Activated naive CD8-positive, alpha-beta T cell treated with anti-CD3 and anti-CD28 coated beads, Interleukin-2, amount 50 U/mL, for 24 hours (primary cell): ENCODE measurements at regions not wholly inside any gene's neighbourhood (a gene's known extent, or its start where the extent isn't known, plus 50 kb on each side); places are given as distances from the start of the nearest gene placed in this dataset.

ENCODE experiments used
- ATAC-seq: fragments of 150-1000 bp; cut with Tn5 transposase; one replicate; pipeline ENCODE4 v1.10.0; 2021
- DNase-seq: peaks from one replicate; pipeline ENCODE4 v3.0.0; 2021
- H3K27ac Mint-ChIP-seq: one replicate; pipeline ENCODE4 v1.8.0; 2021; ENCODE audit warnings: mild to moderate bottlenecking, mixed read lengths
- H3K27me3 Mint-ChIP-seq: one replicate; pipeline ENCODE4 v1.8.0; 2021; ENCODE audit warnings: mixed read lengths
- H3K36me3 Mint-ChIP-seq: one replicate; pipeline ENCODE4 v1.8.0; 2021; ENCODE audit warnings: low read depth, mixed read lengths
- H3K4me1 Mint-ChIP-seq: one replicate; pipeline ENCODE4 v1.8.0; 2021; ENCODE audit warnings: mixed read lengths
- H3K4me3 Mint-ChIP-seq: one replicate; pipeline ENCODE4 v1.8.0; 2021; ENCODE audit warnings: mild to moderate bottlenecking, moderate library complexity, mixed read lengths
- H3K9me3 Mint-ChIP-seq: one replicate; pipeline ENCODE4 v1.8.0; 2021; ENCODE audit warnings: mixed read lengths

- Mint-ChIP-seq H3K27ac (no peak overlapping the region), H3K27me3 (peaks cover 28% of the 10 kb centered on the region), H3K9me3 (no peaks in the 10 kb centered on the region), H3K36me3 (no peaks in the 10 kb centered on the region), H3K4me3 (no peak overlapping the region), H3K4me1 (peaks cover 11% of the 10 kb centered on the region)
- DNase-seq (no peak), ATAC-seq (no peak)
These were observed 77.9 kb upstream of the PFKP start for GRCh38 chr10:2989292-2989947.

GRCh38 chr10:2987185-2987768 is 80.1 kb upstream of the PFKP start:
- Mint-ChIP-seq H3K9me3 (no peaks in the 10 kb centered on the region), H3K27ac (no peak overlapping the region), H3K36me3 (no peaks in the 10 kb centered on the region), H3K4me3 (no peak overlapping the region), H3K4me1 (peaks cover 12% of the 10 kb centered on the region), H3K27me3 (peaks cover 30% of the 10 kb centered on the region)
- DNase-seq (no peak), ATAC-seq (no peak)

- Mint-ChIP-seq H3K27ac (no peak overlapping the region), H3K27me3 (peaks cover 30% of the 10 kb centered on the region), H3K4me1 (peaks cover 12% of the 10 kb centered on the region), H3K9me3 (no peaks in the 10 kb centered on the region), H3K36me3 (no peaks in the 10 kb centered on the region), H3K4me3 (no peak overlapping the region)
- ATAC-seq: no peak
- DNase-seq: no peak
These were observed 81.0 kb upstream of the PFKP start for GRCh38 chr10:2986391-2986801.

GRCh38 chr10:2985729-2986232 is 81.6 kb upstream of the PFKP start:
- Mint-ChIP-seq H3K9me3 (no peaks in the 10 kb centered on the region), H3K27me3 (peaks cover 31% of the 10 kb centered on the region), H3K27ac (no peak overlapping the region), H3K4me1 (peaks cover 12% of the 10 kb centered on the region), H3K4me3 (no peak overlapping the region), H3K36me3 (no peaks in the 10 kb centered on the region)
- DNase-seq (no peak), ATAC-seq (no peak)

GRCh38 chr10:2984682-2985081 is 82.7 kb upstream of the PFKP start:
- ATAC-seq: no peak
- no peak overlapping the region for H3K27ac Mint-ChIP-seq
- H3K4me1 Mint-ChIP-seq: peaks cover 12% of the 10 kb centered on the region
- no peaks in the 10 kb centered on the region for H3K36me3 Mint-ChIP-seq
- peaks cover 31% of the 10 kb centered on the region for H3K27me3 Mint-ChIP-seq
- no peaks in the 10 kb centered on the region for H3K9me3 Mint-ChIP-seq
- DNase-seq: no peak
- H3K4me3 Mint-ChIP-seq: no peak overlapping the region

- no peak overlapping the region for H3K4me3 Mint-ChIP-seq
- H3K27ac Mint-ChIP-seq: no peak overlapping the region
- no peak for ATAC-seq
- DNase-seq: no peak
- H3K36me3 Mint-ChIP-seq: no peaks in the 10 kb centered on the region
- no peaks in the 10 kb centered on the region for H3K9me3 Mint-ChIP-seq
- peaks cover 18% of the 10 kb centered on the region for H3K27me3 Mint-ChIP-seq
- H3K4me1 Mint-ChIP-seq: peaks cover 16% of the 10 kb centered on the region
These were observed 85.2 kb upstream of the PFKP start for GRCh38 chr10:2982146-2982545.

- no peak overlapping the region for H3K4me3 Mint-ChIP-seq
- H3K36me3 Mint-ChIP-seq: no peaks in the 10 kb centered on the region
- H3K4me1 Mint-ChIP-seq: peaks cover 13% of the 10 kb centered on the region
- no peaks in the 10 kb centered on the region for H3K9me3 Mint-ChIP-seq
- DNase-seq (no peak), ATAC-seq (no peak)
- H3K27me3 Mint-ChIP-seq: peaks cover 13% of the 10 kb centered on the region
- no peak overlapping the region for H3K27ac Mint-ChIP-seq
These were observed 86.0 kb upstream of the PFKP start for GRCh38 chr10:2981361-2981801.

- H3K36me3 Mint-ChIP-seq: no peaks in the 10 kb centered on the region
- no peak overlapping the region for H3K4me3 Mint-ChIP-seq
- no peak for DNase-seq
- peaks cover 9% of the 10 kb centered on the region for H3K27me3 Mint-ChIP-seq
- H3K27ac Mint-ChIP-seq: no peak overlapping the region
- ATAC-seq: no peak
- peaks cover 8% of the 10 kb centered on the region for H3K4me1 Mint-ChIP-seq
- H3K9me3 Mint-ChIP-seq: no peaks in the 10 kb centered on the region
These were observed 86.5 kb upstream of the PFKP start for GRCh38 chr10:2980791-2981360.

- H3K27ac Mint-ChIP-seq: no peak overlapping the region
- H3K9me3 Mint-ChIP-seq: no peaks in the 10 kb centered on the region
- no peaks in the 10 kb centered on the region for H3K36me3 Mint-ChIP-seq
- ATAC-seq (no peak), DNase-seq (no peak)
- H3K4me3 Mint-ChIP-seq: no peak overlapping the region
- peaks cover 8% of the 10 kb centered on the region for H3K4me1 Mint-ChIP-seq
- H3K27me3 Mint-ChIP-seq: peaks cover 9% of the 10 kb centered on the region
These were observed 87.2 kb upstream of the PFKP start for GRCh38 chr10:2980116-2980515.

GRCh38 chr10:2979306-2979705 is 88.0 kb upstream of the PFKP start:
- no peaks in the 10 kb centered on the region for H3K36me3 Mint-ChIP-seq
- no peak overlapping the region for H3K27ac Mint-ChIP-seq
- no peak for ATAC-seq

GRCh38 chr10:2978574-2979273 is 88.6 kb upstream of the PFKP start:
- no peaks in the 10 kb centered on the region for H3K36me3 Mint-ChIP-seq
- H3K4me1 Mint-ChIP-seq: peaks cover 8% of the 10 kb centered on the region
- no peak overlapping the region for H3K27ac Mint-ChIP-seq
- no peak overlapping the region for H3K4me3 Mint-ChIP-seq
- DNase-seq (no peak), ATAC-seq (no peak)
- peaks cover 3% of the 10 kb centered on the region for H3K27me3 Mint-ChIP-seq
- H3K9me3 Mint-ChIP-seq: no peaks in the 10 kb centered on the region

More at GRCh38 chr10:2979306-2979705, 88.0 kb upstream of the PFKP start:
- Mint-ChIP-seq H3K4me1 (peaks cover 8% of the 10 kb centered on the region), H3K4me3 (no peak overlapping the region), H3K27me3 (peaks cover 3% of the 10 kb centered on the region), H3K9me3 (no peaks in the 10 kb centered on the region)
- no peak for DNase-seq

- peaks cover 1% of the 10 kb centered on the region for H3K27me3 Mint-ChIP-seq
- no peaks in the 10 kb centered on the region for H3K36me3 Mint-ChIP-seq
- ATAC-seq (no peak), DNase-seq (no peak)
- H3K27ac Mint-ChIP-seq: no peak overlapping the region
- H3K4me1 Mint-ChIP-seq: peaks cover 7% of the 10 kb centered on the region
- no peaks in the 10 kb centered on the region for H3K9me3 Mint-ChIP-seq
- H3K4me3 Mint-ChIP-seq: no peak overlapping the region
These were observed 89.2 kb upstream of the PFKP start for GRCh38 chr10:2978111-2978510.

GRCh38 chr10:2974503-2975207 is 92.7 kb upstream of the PFKP start:
- Mint-ChIP-seq H3K9me3 (no peaks in the 10 kb centered on the region), H3K4me3 (no peak overlapping the region), H3K36me3 (no peaks in the 10 kb centered on the region), H3K27me3 (peaks cover 2% of the 10 kb centered on the region), H3K4me1 (peaks cover 7% of the 10 kb centered on the region), H3K27ac (no peak overlapping the region)
- DNase-seq (no peak), ATAC-seq (no peak)

GRCh38 chr10:2974083-2974482 is 93.3 kb upstream of the PFKP start:
- Mint-ChIP-seq H3K4me1 (peaks cover 4% of the 10 kb centered on the region), H3K27me3 (peaks cover 2% of the 10 kb centered on the region), H3K36me3 (no peaks in the 10 kb centered on the region), H3K27ac (no peak overlapping the region), H3K4me3 (no peak overlapping the region), H3K9me3 (no peaks in the 10 kb centered on the region)
- no peak for ATAC-seq
- no peak for DNase-seq
